ENCODE measurements at regions not wholly inside any gene's neighbourhood (a gene's known extent, or its start where the extent isn't known, plus 50 kb on each side); places are given as distances from the start of the nearest gene placed in this dataset.
"Not testable (repeated sequence)": the region's sequence is repeated elsewhere in the genome, so short reads cannot be mapped to it uniquely, and the experiment has no call there.

- H3K27me3 ChIP-seq (ENCODE audit: insufficient read depth, low read length); CTCF ChIA-PET (ENCODE audit: partially characterized antibody); H3K27me3 Mint-ChIP-seq: not testable (repeated sequence)
These were observed 210.3 kb upstream of the ELL2 start for GRCh38 chr5:96171973-96172372.

GRCh38 chr5:96170481-96171125, 209.0 kb upstream of the ELL2 start:
- POLR2A ChIA-PET (ENCODE audit: partially characterized antibody); H3K27me3 Mint-ChIP-seq; H3K9me3 Mint-ChIP-seq; H3K36me3 ChIP-seq (ENCODE audit: insufficient read depth, low read length); H3K36me3 Mint-ChIP-seq; H3K4me1 ChIP-seq (ENCODE audit: insufficient read depth, low read length); DNase-seq; CTCF ChIA-PET (ENCODE audit: partially characterized antibody); intact Hi-C loops (cut with micrococcal nuclease); H3K27ac ChIP-seq (ENCODE audit: low read depth, low read length); H3K4me1 Mint-ChIP-seq; H3K4me3 ChIP-seq (ENCODE audit: low read length in 2 of 2); H3K27me3 ChIP-seq (ENCODE audit: insufficient read depth, low read length); H3K9me3 ChIP-seq (ENCODE audit: control insufficient read depth in 1 of 2, low read length in 2 of 2); H3K27ac Mint-ChIP-seq; H3K4me3 Mint-ChIP-seq: not testable (repeated sequence)

More at GRCh38 chr5:96171973-96172372, 210.3 kb upstream of the ELL2 start:
- H3K4me1 ChIP-seq (ENCODE audit: insufficient read depth, low read length); H3K4me3 ChIP-seq (ENCODE audit: low read length in 2 of 2); H3K4me3 Mint-ChIP-seq; H3K4me1 Mint-ChIP-seq; intact Hi-C loops (cut with micrococcal nuclease); H3K36me3 ChIP-seq (ENCODE audit: insufficient read depth, low read length); DNase-seq; H3K9me3 Mint-ChIP-seq; H3K9me3 ChIP-seq (ENCODE audit: control insufficient read depth in 1 of 2, low read length in 2 of 2); POLR2A ChIA-PET (ENCODE audit: partially characterized antibody); H3K27ac ChIP-seq (ENCODE audit: low read depth, low read length); H3K36me3 Mint-ChIP-seq; H3K27ac Mint-ChIP-seq: not testable (repeated sequence)

GRCh38 chr5:96168833-96169232, 207.2 kb upstream of the ELL2 start:
- CTCF ChIA-PET (ENCODE audit: partially characterized antibody); H3K27me3 ChIP-seq (ENCODE audit: insufficient read depth, low read length); H3K4me3 Mint-ChIP-seq; H3K9me3 ChIP-seq (ENCODE audit: control insufficient read depth in 1 of 2, low read length in 2 of 2); H3K9me3 Mint-ChIP-seq; H3K27ac Mint-ChIP-seq; H3K27me3 Mint-ChIP-seq; H3K36me3 Mint-ChIP-seq; H3K4me3 ChIP-seq (ENCODE audit: low read length in 2 of 2); intact Hi-C loops (cut with micrococcal nuclease); POLR2A ChIA-PET (ENCODE audit: partially characterized antibody); H3K4me1 Mint-ChIP-seq; H3K27ac ChIP-seq (ENCODE audit: low read depth, low read length); H3K36me3 ChIP-seq (ENCODE audit: insufficient read depth, low read length); H3K4me1 ChIP-seq (ENCODE audit: insufficient read depth, low read length); DNase-seq: not testable (repeated sequence)

GRCh38 chr5:96159043-96159442, 197.4 kb upstream of the ELL2 start:
- no peaks in the 10 kb centered on the region for H3K9me3 Mint-ChIP-seq
- H3K27ac ChIP-seq (ENCODE audit: low read depth, low read length): no peak overlapping the region
- no peaks in the 10 kb centered on the region for H3K36me3 Mint-ChIP-seq
- no peak overlapping the region for H3K4me3 ChIP-seq (ENCODE audit: low read length in 2 of 2)
- no peaks in the 10 kb centered on the region for H3K36me3 ChIP-seq (ENCODE audit: insufficient read depth, low read length)
- H3K27me3 ChIP-seq (ENCODE audit: insufficient read depth, low read length): no peaks in the 10 kb centered on the region
- DNase-seq: no peak
- POLR2A ChIA-PET (ENCODE audit: partially characterized antibody): no interaction called here
- no peak overlapping the region for H3K4me3 Mint-ChIP-seq
- H3K27ac Mint-ChIP-seq: no peak overlapping the region
- no peaks in the 10 kb centered on the region for H3K4me1 ChIP-seq (ENCODE audit: insufficient read depth, low read length)
- no peaks in the 10 kb centered on the region for H3K9me3 ChIP-seq (ENCODE audit: control insufficient read depth in 1 of 2, low read length in 2 of 2)
- CTCF ChIA-PET (ENCODE audit: partially characterized antibody): no interaction called here
- H3K4me1 Mint-ChIP-seq: no peaks in the 10 kb centered on the region
- intact Hi-C loops (cut with micrococcal nuclease): no loop called here
- peaks cover 0 to 3% of the 10 kb centered on the region in 2 donors for H3K27me3 Mint-ChIP-seq

- CTCF ChIA-PET (ENCODE audit: partially characterized antibody): interaction anchor here (0.9 kb wide), 1 partner anchor 9 kb away, joined by 3 read pairs; no protein-coding TSS in a partner anchor
- Mint-ChIP-seq H3K36me3 (no peaks in the 10 kb centered on the region), H3K9me3 (no peaks in the 10 kb centered on the region), H3K4me3 (no peak overlapping the region), H3K27ac (no peak overlapping the region), H3K4me1 (no peaks in the 10 kb centered on the region), H3K27me3 (peaks cover 1 to 3% of the 10 kb centered on the region in 2 donors)
- H3K4me3 ChIP-seq (ENCODE audit: low read length in 2 of 2): no peak overlapping the region
- intact Hi-C loops (cut with micrococcal nuclease): no loop called here
- DNase-seq: no peak
- no peaks in the 10 kb centered on the region for H3K9me3 ChIP-seq (ENCODE audit: control insufficient read depth in 1 of 2, low read length in 2 of 2)
- no peak overlapping the region for H3K27ac ChIP-seq (ENCODE audit: low read depth, low read length)
- H3K36me3 ChIP-seq (ENCODE audit: insufficient read depth, low read length): no peaks in the 10 kb centered on the region
- POLR2A ChIA-PET (ENCODE audit: partially characterized antibody): no interaction called here
- no peaks in the 10 kb centered on the region for H3K27me3 ChIP-seq (ENCODE audit: insufficient read depth, low read length)
- no peaks in the 10 kb centered on the region for H3K4me1 ChIP-seq (ENCODE audit: insufficient read depth, low read length)
These were observed 196.2 kb upstream of the ELL2 start for GRCh38 chr5:96157841-96158291.

GRCh38 chr5:96157077-96157780, 195.6 kb upstream of the ELL2 start:
- no peak overlapping the region for H3K27ac Mint-ChIP-seq
- no peaks in the 10 kb centered on the region for H3K36me3 Mint-ChIP-seq
- no peaks in the 10 kb centered on the region for H3K36me3 ChIP-seq (ENCODE audit: insufficient read depth, low read length)
- H3K4me1 ChIP-seq (ENCODE audit: insufficient read depth, low read length): no peaks in the 10 kb centered on the region
- H3K4me1 Mint-ChIP-seq: no peaks in the 10 kb centered on the region
- H3K27ac ChIP-seq (ENCODE audit: low read depth, low read length): no peak overlapping the region
- intact Hi-C loops (cut with micrococcal nuclease): no loop called here
- ChIA-PET POLR2A (ENCODE audit: partially characterized antibody) (no interaction called here), CTCF (ENCODE audit: partially characterized antibody) (interaction anchor here (0.9 kb wide), 1 partner anchor 10 kb away, joined by 3 read pairs; no protein-coding TSS in a partner anchor)
- no peaks in the 10 kb centered on the region for H3K27me3 ChIP-seq (ENCODE audit: insufficient read depth, low read length)
- H3K4me3 ChIP-seq (ENCODE audit: low read length in 2 of 2): no peak overlapping the region
- H3K9me3 ChIP-seq (ENCODE audit: control insufficient read depth in 1 of 2, low read length in 2 of 2): no peaks in the 10 kb centered on the region
- DNase-seq: no peak
- H3K27me3 Mint-ChIP-seq: peaks cover 1% of the 10 kb centered on the region in 2 donors
- H3K4me3 Mint-ChIP-seq: no peak overlapping the region
- H3K9me3 Mint-ChIP-seq: no peaks in the 10 kb centered on the region

- Mint-ChIP-seq H3K4me1 (no peaks in the 10 kb centered on the region), H3K4me3 (no peak overlapping the region), H3K36me3 (no peaks in the 10 kb centered on the region), H3K27me3 (peaks cover 1% of the 10 kb centered on the region in 2 donors), H3K27ac (no peak overlapping the region), H3K9me3 (no peaks in the 10 kb centered on the region)
- H3K4me3 ChIP-seq (ENCODE audit: low read length in 2 of 2): no peak overlapping the region
- no peaks in the 10 kb centered on the region for H3K27me3 ChIP-seq (ENCODE audit: insufficient read depth, low read length)
- H3K27ac ChIP-seq (ENCODE audit: low read depth, low read length): no peak overlapping the region
- no peaks in the 10 kb centered on the region for H3K9me3 ChIP-seq (ENCODE audit: control insufficient read depth in 1 of 2, low read length in 2 of 2)
- no peaks in the 10 kb centered on the region for H3K36me3 ChIP-seq (ENCODE audit: insufficient read depth, low read length)
- DNase-seq: no peak
- intact Hi-C loops (cut with micrococcal nuclease): no loop called here
- ChIA-PET POLR2A (ENCODE audit: partially characterized antibody) (no interaction called here), CTCF (ENCODE audit: partially characterized antibody) (no interaction called here)
- H3K4me1 ChIP-seq (ENCODE audit: insufficient read depth, low read length): no peaks in the 10 kb centered on the region
These were observed 193.5 kb upstream of the ELL2 start for GRCh38 chr5:96155147-96155546.
